ENCODE measurements at regions not wholly inside any gene's neighbourhood (a gene's known extent, or its start where the extent isn't known, plus 50 kb on each side); places are given as distances from the start of the nearest gene placed in this dataset.

DNA sequence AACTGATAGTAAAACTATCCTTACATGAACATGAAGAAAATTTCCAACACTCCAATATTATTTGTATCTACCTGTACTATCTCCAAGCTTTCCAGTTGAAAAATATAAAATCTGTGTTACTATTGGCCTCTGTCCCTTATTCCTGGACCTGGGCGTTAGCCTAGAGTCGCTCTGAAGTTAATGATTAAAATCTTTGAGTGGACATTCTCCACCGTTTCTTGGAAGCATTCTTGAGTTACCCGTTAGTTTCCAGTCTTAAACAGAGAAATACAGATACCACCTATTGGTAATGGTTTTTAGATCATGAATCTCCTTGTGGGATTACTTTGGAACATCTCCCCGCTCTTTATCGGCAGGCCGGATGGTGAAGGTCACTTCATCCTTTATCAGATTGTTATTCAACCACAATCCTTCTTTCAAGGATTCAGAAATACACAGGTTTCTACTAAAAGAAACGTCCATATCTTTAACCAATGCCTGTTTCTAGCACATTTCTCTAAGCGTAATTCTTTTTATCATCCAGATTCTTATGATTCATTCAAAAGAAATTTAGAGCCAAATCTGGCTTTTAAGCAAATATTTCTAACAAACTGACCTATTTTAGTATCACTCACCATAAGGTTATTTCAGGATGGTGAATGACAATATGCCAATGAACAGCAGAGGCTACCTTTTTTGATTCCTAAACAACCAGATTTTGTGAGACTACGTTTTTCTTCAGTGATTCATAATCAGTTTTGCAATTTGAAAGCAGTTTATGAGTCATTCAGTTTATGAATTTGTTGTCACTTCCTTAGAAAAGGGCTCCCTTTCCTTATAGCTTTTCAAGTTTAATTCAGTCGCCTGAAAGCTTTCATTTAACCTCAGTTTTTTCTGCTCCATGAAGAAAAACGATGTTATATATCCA, 70.2 kb upstream of the ERRFI1 start:
- TF ChIP-seq POLR2A (IDR thresholded peaks at IDR 0.05; ENCODE audit: low read length), result no peak
- TF ChIP-seq GATA1 (IDR thresholded peaks at IDR 0.05; ENCODE audit: low read depth, low read length), result no peak
